Mucosa of descending colon (tissue), 3 donors: ENCODE measurements at regions not wholly inside any gene's neighbourhood (a gene's known extent, or its start where the extent isn't known, plus 50 kb on each side); places are given as distances from the start of the nearest gene placed in this dataset.

ENCODE experiments used
- ATAC-seq: fragments of 200-7000 bp; cut with Tn5 transposase; one replicate; pipeline ENCODE4 v1.9.1; 2020; ENCODE audit warnings: mild to moderate bottlenecking, moderate library complexity
- DNase-seq, 3 donors: peaks; one replicate each; pipeline ENCODE4 v3.0.0-alpha.2; 2020
- H3K36me3 ChIP-seq: fragments of 200-600 bp; one replicate; pipeline ENCODE4 v1.8.0; 2021; ENCODE audit warnings: low read depth, mild to moderate bottlenecking
- H3K4me1 ChIP-seq: fragments of 200-600 bp; one replicate; pipeline ENCODE4 v1.8.0; 2021; ENCODE audit warnings: low read depth, mild to moderate bottlenecking
- H3K4me3 ChIP-seq: fragments of 200-600 bp; one replicate; pipeline ENCODE4 v1.8.0; 2021; ENCODE audit warnings: mild to moderate bottlenecking
- H3K9me3 ChIP-seq: fragments of 200-600 bp; one replicate; pipeline ENCODE4 v1.8.0; 2021; ENCODE audit warnings: mild to moderate bottlenecking
- intact Hi-C, 2 donors: fragments of 100-400 bp; cut with DNase I in 1 of 2; cut with micrococcal nuclease in 1 of 2; formaldehyde crosslinking; loops; one replicate each; pipeline versions ENCODE4 v1.11.0 to v1.11.1; 2022; cut with DNase I, micrococcal nuclease
- TF ChIP-seq, protein P1 (sequence below): fragments of 200-600 bp; IDR thresholded peaks from one replicate; pipeline ENCODE4 v1.8.0; 2022; ENCODE audit warnings: antibody characterized with exemption, mild to moderate bottlenecking
- donor health status: DM: no; HTN: no; CAD: no; lungs with moderate emphysema.
- donor health status: DM: no; HTN: no; CAD: no.
- donor health status: DM: no; HTN: yes; CAD: no.

GRCh38 chr3:5384557-5385236 lies 197.2 kb downstream of the EDEM1 start:
- no peaks in the 10 kb centered on the region for H3K9me3 ChIP-seq
- TF ChIP-seq, protein P1, sequence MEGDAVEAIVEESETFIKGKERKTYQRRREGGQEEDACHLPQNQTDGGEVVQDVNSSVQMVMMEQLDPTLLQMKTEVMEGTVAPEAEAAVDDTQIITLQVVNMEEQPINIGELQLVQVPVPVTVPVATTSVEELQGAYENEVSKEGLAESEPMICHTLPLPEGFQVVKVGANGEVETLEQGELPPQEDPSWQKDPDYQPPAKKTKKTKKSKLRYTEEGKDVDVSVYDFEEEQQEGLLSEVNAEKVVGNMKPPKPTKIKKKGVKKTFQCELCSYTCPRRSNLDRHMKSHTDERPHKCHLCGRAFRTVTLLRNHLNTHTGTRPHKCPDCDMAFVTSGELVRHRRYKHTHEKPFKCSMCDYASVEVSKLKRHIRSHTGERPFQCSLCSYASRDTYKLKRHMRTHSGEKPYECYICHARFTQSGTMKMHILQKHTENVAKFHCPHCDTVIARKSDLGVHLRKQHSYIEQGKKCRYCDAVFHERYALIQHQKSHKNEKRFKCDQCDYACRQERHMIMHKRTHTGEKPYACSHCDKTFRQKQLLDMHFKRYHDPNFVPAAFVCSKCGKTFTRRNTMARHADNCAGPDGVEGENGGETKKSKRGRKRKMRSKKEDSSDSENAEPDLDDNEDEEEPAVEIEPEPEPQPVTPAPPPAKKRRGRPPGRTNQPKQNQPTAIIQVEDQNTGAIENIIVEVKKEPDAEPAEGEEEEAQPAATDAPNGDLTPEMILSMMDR, result no peak
- no peaks in the 10 kb centered on the region for H3K4me1 ChIP-seq
- no peaks in the 10 kb centered on the region for H3K36me3 ChIP-seq
- no peak overlapping the region for H3K4me3 ChIP-seq
- no peak for ATAC-seq
- DNase-seq, result no peak
- intact Hi-C loops, result no loop called here

- Histone ChIP-seq H3K36me3 (no peaks in the 10 kb centered on the region), H3K9me3 (no peaks in the 10 kb centered on the region), H3K4me3 (no peak overlapping the region), H3K4me1 (no peaks in the 10 kb centered on the region)
- DNase-seq, result no peak
- intact Hi-C loops, result no loop called here
- ATAC-seq, result no peak
- TF ChIP-seq, protein P1, result no peak
Observed at GRCh38 chr3:5388091-5388490, 200.6 kb downstream of the EDEM1 start.

DNA sequence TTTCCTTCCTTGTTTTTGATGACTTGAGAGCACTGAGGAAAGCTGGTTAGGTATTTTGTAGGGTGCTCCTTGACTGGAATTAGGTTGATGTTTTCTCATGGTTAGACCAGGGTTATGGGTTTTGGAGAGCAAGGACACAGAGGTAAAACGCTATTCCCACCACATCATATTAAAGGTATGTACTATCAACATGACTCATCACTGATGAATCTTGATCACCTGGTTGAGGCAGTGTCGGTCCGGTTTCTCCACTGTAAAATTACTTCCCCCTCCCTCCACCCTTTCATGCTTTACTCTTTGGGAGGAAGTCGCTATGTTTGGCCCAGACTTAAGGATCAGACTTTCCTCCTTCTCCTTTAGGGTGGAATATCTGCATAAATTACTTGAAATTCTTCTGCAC lies 201.6 kb downstream of the EDEM1 start:
- DNase-seq, result no peak
- H3K4me3 ChIP-seq, result no peak overlapping the region
- H3K36me3 ChIP-seq, result no peaks in the 10 kb centered on the region
- H3K9me3 ChIP-seq, result no peaks in the 10 kb centered on the region
- TF ChIP-seq, protein P1, result no peak
- no peak for ATAC-seq
- intact Hi-C loops, result no loop called here
- no peaks in the 10 kb centered on the region for H3K4me1 ChIP-seq

DNA sequence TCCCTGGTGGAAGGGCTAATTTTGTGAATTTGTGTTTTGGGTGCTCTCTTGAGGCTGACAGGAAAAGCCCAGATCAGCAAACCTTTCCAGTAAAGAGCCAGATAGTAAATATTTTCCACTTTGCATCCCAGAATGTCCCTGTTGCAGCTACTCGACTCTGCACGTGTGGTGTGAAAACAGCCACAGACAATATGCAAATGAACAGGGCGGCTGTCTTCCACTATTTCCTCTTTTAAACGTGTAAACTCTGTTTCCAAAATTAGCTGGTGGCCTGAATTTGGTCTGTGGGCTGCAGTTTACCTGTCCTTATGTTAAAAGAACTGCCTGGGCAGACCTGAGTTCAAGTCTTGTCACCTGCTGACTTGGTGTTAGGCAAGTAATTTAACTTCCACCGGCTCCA lies 202.7 kb downstream of the EDEM1 start:
- intact Hi-C loops, result no loop called here
- H3K9me3 ChIP-seq, result no peaks in the 10 kb centered on the region

GRCh38 chr3:5390936-5391625 lies 203.6 kb downstream of the EDEM1 start:
- intact Hi-C loops, result no loop called here
- H3K36me3 ChIP-seq, result no peaks in the 10 kb centered on the region
- ATAC-seq, result no peak
- H3K4me3 ChIP-seq, result no peak overlapping the region
- no peaks in the 10 kb centered on the region for H3K4me1 ChIP-seq
- H3K9me3 ChIP-seq, result no peaks in the 10 kb centered on the region
- DNase-seq, result no peak
- TF ChIP-seq, protein P1, result no peak

More for the DNA sequence above, 202.7 kb downstream of the EDEM1 start:
- Histone ChIP-seq H3K36me3 (no peaks in the 10 kb centered on the region), H3K4me3 (no peak overlapping the region), H3K4me1 (no peaks in the 10 kb centered on the region)
- ATAC-seq (no peak), DNase-seq (no peak)
- TF ChIP-seq, protein P1, result no peak
